Sigmoid colon (tissue), 4 donors: ENCODE measurements at regions not wholly inside any gene's neighbourhood (a gene's known extent, or its start where the extent isn't known, plus 50 kb on each side); places are given as distances from the start of the nearest gene placed in this dataset.

ENCODE experiments used
- EP300 ChIP-seq, 4 donors: sonication (generic); formaldehyde crosslinking; IDR thresholded peaks; one replicate each; pipeline ENCODE4 v1.6.1; 2017; ENCODE audit warnings: antibody characterized with exemption in 4 of 4
- POLR2A ChIP-seq, 2 donors: fragments of 450-650 bp; IDR thresholded peaks; one replicate each; pipeline ENCODE4 v1.6.1; 2016; ENCODE audit warnings: antibody characterized with exemption in 2 of 2, mild to moderate bottlenecking in 2 of 2, moderate library complexity in 2 of 2
- POLR2AphosphoS5 ChIP-seq, 4 donors: sonication (generic); formaldehyde crosslinking; IDR thresholded peaks; one replicate each; pipeline ENCODE4 v1.6.1; 2017; ENCODE audit warnings: antibody characterized with exemption in 4 of 4
- TF ChIP-seq, protein P1 (sequence below), 4 experiments: fragments of 450-650 bp in 3 of 4; fragments of 200-600 bp in 1 of 4; IDR thresholded peaks; one replicate each; pipeline ENCODE4 v1.5.1; 2016 to 2019; ENCODE audit warnings: antibody characterized with exemption in 4 of 4, mild to moderate bottlenecking in 3 of 4, moderate library complexity in 2 of 4

DNA sequence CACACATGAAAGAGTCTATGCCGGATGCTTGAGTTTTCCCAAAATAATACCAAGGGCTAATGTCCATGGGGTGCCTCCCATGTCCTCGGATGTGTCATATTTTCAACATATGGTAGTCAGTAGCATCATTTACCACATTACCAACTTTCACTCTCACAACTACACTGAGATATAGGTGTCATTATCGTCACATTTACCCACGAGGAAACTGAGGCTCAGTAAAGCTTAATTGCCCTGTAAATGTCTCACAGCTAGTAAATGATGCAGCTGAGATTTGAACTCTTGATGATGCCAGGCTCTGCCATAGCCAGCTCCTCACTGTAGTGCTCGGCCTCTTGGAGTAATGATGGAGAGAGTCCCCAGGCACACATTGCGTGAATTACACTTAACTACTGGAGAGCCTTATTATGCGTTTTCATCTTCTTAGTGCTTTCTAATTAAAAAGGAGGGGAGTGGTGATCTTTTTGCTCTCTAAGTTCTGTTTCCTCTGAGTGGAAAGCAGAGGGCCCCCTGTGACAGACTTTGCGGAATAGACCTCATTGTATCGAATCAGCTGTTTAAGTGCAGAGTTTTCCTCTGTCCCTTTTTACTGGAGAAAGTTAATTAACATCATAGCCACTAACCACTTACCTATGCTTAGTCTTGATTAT, 142.0 kb upstream of the SLCO3A1 start:
- TF ChIP-seq, protein P1, sequence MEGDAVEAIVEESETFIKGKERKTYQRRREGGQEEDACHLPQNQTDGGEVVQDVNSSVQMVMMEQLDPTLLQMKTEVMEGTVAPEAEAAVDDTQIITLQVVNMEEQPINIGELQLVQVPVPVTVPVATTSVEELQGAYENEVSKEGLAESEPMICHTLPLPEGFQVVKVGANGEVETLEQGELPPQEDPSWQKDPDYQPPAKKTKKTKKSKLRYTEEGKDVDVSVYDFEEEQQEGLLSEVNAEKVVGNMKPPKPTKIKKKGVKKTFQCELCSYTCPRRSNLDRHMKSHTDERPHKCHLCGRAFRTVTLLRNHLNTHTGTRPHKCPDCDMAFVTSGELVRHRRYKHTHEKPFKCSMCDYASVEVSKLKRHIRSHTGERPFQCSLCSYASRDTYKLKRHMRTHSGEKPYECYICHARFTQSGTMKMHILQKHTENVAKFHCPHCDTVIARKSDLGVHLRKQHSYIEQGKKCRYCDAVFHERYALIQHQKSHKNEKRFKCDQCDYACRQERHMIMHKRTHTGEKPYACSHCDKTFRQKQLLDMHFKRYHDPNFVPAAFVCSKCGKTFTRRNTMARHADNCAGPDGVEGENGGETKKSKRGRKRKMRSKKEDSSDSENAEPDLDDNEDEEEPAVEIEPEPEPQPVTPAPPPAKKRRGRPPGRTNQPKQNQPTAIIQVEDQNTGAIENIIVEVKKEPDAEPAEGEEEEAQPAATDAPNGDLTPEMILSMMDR (IDR thresholded peaks at IDR 0.05) = no peak
- TF ChIP-seq POLR2A (IDR thresholded peaks at IDR 0.05) (no peak), POLR2AphosphoS5 (IDR thresholded peaks at IDR 0.05) (no peak), EP300 (IDR thresholded peaks at IDR 0.05) (no peak)
